BE2C (cell line): ENCODE measurements at regions not wholly inside any gene's neighbourhood (a gene's known extent, or its start where the extent isn't known, plus 50 kb on each side); places are given as distances from the start of the nearest gene placed in this dataset.

Source experiments
- DNase-seq: peaks from one replicate; pipeline ENCODE4 v3.0.0-alpha.2; 2020
- H3K27me3 ChIP-seq: fragments of 250-450 bp; sonication (Bioruptor Pico); 2 replicates; pipeline ENCODE4 v1.5.1; 2020; ENCODE audit warnings: mild to moderate bottlenecking
- H3K36me3 ChIP-seq: fragments of 250-450 bp; sonication (Bioruptor Pico); 2 replicates; pipeline ENCODE4 v1.5.1; 2020; ENCODE audit warnings: mild to moderate bottlenecking
- H3K4me1 ChIP-seq: fragments of 250-450 bp; sonication (Bioruptor Pico); 2 replicates; pipeline ENCODE4 v1.5.1; 2020
- H3K4me3 ChIP-seq: 2 replicates; pipeline ENCODE4 v1.5.1; 2011; ENCODE audit warnings: low read depth, low read length
- H3K9me3 ChIP-seq: fragments of 250-450 bp; sonication (Bioruptor Pico); 2 replicates; pipeline ENCODE4 v1.5.1; 2020
- TF ChIP-seq, protein P1 (sequence below): IDR thresholded peaks from 2 replicates; pipeline ENCODE4 v1.5.1; 2012; ENCODE audit warnings: mild to moderate bottlenecking, low read depth, low read length

DNA sequence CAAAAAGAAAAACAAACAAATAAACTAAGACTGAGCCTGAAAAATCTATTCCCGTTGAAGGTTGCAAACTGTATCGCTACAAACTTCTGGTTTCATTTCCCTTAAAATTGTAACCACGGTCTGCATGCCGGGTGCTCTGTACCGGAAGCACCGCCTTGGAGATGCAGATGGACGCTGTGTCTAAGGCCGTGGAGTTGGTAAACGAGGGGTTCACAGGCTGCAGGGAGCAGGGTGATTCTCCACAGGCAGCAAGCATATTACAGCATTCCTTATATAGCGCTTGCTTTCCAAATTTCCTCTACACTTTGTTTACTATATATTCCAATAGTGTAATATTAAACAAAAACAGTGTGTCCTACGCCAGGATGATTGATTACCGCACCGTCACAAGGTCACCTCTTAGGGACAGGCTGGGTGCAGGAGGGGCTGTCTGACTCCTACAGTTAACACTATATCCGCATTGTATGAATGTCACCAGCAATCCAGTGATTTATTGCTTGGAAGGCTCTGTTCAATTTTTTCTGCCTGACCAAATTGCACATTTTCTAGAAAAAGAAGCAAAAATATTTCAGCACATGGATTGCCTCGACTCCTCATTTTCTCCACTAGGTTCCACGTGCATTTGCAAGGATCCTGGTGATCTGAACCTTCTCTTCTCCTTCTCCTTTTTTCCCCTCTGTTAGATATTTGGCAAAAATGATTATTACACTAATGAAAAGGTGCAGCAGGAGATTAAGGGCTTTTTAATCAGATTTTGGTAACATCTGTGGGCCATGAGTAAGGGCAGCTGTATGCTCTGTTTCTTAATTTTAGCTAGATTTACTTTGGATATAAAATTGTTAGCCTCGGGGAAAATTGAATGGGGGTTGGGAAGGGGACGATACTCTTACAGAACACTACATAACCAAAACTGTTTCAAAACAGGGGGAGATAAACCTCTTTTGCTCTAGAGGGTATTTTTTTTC is 325.8 kb upstream of the MGMT start:
- Histone ChIP-seq H3K4me1 (peaks cover 33% of the 10 kb centered on the region), H3K4me3 (no peak overlapping the region), H3K27me3 (no peaks in the 10 kb centered on the region), H3K36me3 (no peaks in the 10 kb centered on the region), H3K9me3 (no peaks in the 10 kb centered on the region)
- TF ChIP-seq, protein P1, sequence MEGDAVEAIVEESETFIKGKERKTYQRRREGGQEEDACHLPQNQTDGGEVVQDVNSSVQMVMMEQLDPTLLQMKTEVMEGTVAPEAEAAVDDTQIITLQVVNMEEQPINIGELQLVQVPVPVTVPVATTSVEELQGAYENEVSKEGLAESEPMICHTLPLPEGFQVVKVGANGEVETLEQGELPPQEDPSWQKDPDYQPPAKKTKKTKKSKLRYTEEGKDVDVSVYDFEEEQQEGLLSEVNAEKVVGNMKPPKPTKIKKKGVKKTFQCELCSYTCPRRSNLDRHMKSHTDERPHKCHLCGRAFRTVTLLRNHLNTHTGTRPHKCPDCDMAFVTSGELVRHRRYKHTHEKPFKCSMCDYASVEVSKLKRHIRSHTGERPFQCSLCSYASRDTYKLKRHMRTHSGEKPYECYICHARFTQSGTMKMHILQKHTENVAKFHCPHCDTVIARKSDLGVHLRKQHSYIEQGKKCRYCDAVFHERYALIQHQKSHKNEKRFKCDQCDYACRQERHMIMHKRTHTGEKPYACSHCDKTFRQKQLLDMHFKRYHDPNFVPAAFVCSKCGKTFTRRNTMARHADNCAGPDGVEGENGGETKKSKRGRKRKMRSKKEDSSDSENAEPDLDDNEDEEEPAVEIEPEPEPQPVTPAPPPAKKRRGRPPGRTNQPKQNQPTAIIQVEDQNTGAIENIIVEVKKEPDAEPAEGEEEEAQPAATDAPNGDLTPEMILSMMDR: no peak
- peak; percentile 49 for DNase-seq

DNA sequence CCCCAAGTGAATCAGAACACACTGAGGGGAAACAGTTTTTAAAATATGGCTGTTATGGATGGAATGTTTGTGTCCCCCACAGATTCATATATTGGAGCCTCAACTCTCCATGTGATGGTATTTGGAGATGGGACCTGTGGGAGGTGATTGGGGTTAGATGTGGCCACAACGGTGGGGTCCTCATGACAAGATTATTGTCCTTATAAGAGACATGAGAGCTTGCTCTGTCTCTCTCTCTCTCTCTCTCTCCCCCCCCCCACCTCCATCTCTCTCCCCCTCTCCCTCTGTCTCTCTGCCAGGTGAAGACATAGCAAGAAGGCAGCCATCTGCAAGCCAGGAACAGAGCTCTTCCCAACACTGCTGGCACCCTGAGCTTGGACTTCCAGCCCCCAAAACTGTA is 315.8 kb upstream of the MGMT start:
- no peak overlapping the region for H3K4me3 ChIP-seq
- H3K36me3 ChIP-seq: no peaks in the 10 kb centered on the region
- DNase-seq: no peak
- TF ChIP-seq, protein P1: no peak
- no peaks in the 10 kb centered on the region for H3K27me3 ChIP-seq
- no peaks in the 10 kb centered on the region for H3K9me3 ChIP-seq
- H3K4me1 ChIP-seq: peaks cover 12% of the 10 kb centered on the region

DNA sequence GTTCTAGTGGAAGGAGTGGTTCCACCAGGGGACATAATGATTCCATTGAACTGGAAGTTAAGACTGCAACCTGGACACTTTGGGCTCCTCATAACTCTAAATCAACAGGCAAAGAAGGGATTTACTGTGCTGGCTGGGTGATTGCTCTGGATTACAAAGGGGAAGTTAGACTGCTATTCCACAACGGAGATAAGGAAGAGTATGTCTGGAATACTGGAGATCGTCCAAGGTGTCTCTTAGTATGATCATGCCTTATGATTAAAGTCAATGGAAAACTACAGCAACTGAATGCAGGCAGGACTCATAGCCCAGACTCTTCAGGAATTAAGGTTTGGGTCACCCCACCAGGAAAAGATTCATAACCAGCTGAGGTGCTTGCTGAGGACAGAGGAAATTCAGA is 310.6 kb upstream of the MGMT start:
- Histone ChIP-seq H3K36me3 (no peaks in the 10 kb centered on the region), H3K27me3 (no peaks in the 10 kb centered on the region), H3K4me3 (no peak overlapping the region), H3K4me1 (peaks cover 17% of the 10 kb centered on the region), H3K9me3 (no peaks in the 10 kb centered on the region)
- DNase-seq: no peak
- TF ChIP-seq, protein P1: no peak

DNA sequence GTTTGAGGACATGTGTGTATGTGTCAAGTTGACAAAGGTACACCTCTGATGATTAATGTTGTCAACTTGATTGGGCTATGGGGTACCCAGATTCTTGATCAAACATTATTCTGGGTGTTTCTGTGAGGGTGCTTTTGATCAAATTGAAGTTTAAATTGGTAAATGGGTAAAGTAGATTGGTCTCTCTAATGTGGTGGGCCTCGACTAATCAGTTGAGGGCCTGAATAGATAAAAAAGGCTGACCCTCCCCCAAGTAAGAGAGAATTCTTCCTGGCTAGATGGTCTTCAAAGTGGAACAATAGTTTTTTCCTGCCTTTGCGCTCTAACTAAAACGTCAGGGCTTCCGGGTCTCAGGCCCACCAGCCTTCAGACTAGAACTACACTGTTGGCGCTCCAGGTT is 309.9 kb upstream of the MGMT start:
- Histone ChIP-seq H3K4me3 (no peak overlapping the region), H3K36me3 (no peaks in the 10 kb centered on the region), H3K9me3 (no peaks in the 10 kb centered on the region), H3K27me3 (no peaks in the 10 kb centered on the region), H3K4me1 (peaks cover 14% of the 10 kb centered on the region)
- no peak for DNase-seq
- TF ChIP-seq, protein P1: no peak

DNA sequence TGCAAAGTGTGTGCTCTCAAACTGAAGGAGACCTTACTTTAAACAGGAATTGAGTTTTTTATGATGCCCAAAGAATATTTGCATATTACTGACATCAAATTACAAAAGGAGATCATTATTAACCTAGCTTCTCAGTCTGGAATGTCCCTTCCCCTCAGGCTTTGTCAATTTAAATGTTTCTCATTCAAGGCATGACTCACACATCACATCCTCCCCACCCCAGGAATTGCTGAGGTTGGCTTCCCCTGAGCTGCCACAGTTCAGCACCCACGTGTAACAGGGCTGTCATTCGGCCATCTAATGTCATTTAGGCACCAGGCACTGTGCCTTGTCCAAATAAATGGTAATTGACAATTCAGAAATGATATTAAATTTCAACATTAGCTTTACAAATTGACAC is 305.9 kb upstream of the MGMT start:
- no peaks in the 10 kb centered on the region for H3K9me3 ChIP-seq
- H3K4me3 ChIP-seq: no peak overlapping the region
- peak; percentile 70 for DNase-seq
- no peaks in the 10 kb centered on the region for H3K27me3 ChIP-seq
- TF ChIP-seq, protein P1: no peak
- no peaks in the 10 kb centered on the region for H3K36me3 ChIP-seq
- peaks cover 5% of the 10 kb centered on the region; the same call in 1 of the 2 replicates for H3K4me1 ChIP-seq

DNA sequence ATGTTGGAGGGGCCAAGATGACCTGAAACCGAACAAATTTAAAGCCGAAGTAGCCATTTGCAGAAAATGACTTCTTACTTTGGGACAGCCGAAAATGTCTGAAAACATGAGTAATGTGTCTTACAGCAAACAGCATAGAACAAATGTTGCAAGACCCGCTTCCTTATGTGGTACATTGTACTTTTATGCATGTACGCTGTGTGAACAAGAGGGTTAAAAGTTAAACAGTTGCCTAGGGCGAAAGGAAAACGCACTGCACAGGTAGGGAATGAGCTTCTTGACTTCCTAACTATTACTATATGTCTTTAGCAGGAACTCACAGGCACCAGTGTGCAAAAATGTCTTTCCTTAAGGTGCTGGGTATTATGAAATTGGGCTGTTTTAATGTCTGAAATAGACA is 303.5 kb upstream of the MGMT start:
- H3K27me3 ChIP-seq: no peaks in the 10 kb centered on the region
- H3K4me1 ChIP-seq: peaks cover 5% of the 10 kb centered on the region; the same call in 1 of the 2 replicates
- no peaks in the 10 kb centered on the region for H3K9me3 ChIP-seq
- DNase-seq: no peak
- TF ChIP-seq, protein P1: no peak
- H3K4me3 ChIP-seq: no peak overlapping the region
- no peaks in the 10 kb centered on the region for H3K36me3 ChIP-seq
